B cell (primary cell): ENCODE measurements at regions not wholly inside any gene's neighbourhood (a gene's known extent, or its start where the extent isn't known, plus 50 kb on each side); places are given as distances from the start of the nearest gene placed in this dataset.

Experiments used
- ATAC-seq: fragments of 200-7000 bp; cut with Tn5 transposase; one replicate; pipeline ENCODE4 v1.10.0; 2021; ENCODE audit warnings: low read depth, mild to moderate bottlenecking, moderate number of reproducible peaks, moderate library complexity
- CTCF ChIA-PET: fragments of 350-600 bp; sonication (Branson Sonifier 250); formaldehyde crosslinking; loops from one replicate; lab custom pipeline; 2021; ENCODE audit warnings: antibody characterized with exemption, inconsistent platforms; lab: Charles Lee
- POLR2A ChIA-PET: fragments of 350-600 bp; sonication (Branson Sonifier 250); formaldehyde crosslinking; loops from one replicate; lab custom pipeline; 2021; ENCODE audit warnings: antibody characterized with exemption; lab: Charles Lee
- DNase-seq: peaks from one replicate; pipeline ENCODE4 v3.0.0; 2013
- H2AFZ ChIP-seq: 2 replicates; pipeline ENCODE4 v1.6.1; 2012; ENCODE audit warnings: mild to moderate bottlenecking, low read depth, low read length; ENCODE audit not compliant: insufficient read depth, poor library complexity, severe bottlenecking
- H3K27ac ChIP-seq, 2 donors: 1 replicate in 1 of 2; 2 replicates in 1 of 2; pipeline ENCODE4 v1.5.1; 2012 to 2013; ENCODE audit warnings: low read length in 2 of 2, mild to moderate bottlenecking in 2 of 2, moderate library complexity in 1 of 2
- H3K27me3 ChIP-seq, 4 experiments: fragments of 200-600 bp in 1 of 4; sonication (generic) in 1 of 4; replicated peaks in 1 of 4; 1 replicate in 2 of 4; 2 replicates in 2 of 4; pipeline versions ENCODE4 v1.6.1 to v1.7.0; 2013 to 2016; ENCODE audit warnings: low read length in 3 of 4, mild to moderate bottlenecking in 2 of 4, mixed read lengths in 1 of 4, moderate library complexity in 1 of 4; ENCODE audit not compliant: insufficient read depth in 4 of 4, control insufficient read depth in 3 of 4; ENCODE audit errors: control extremely low read depth in 1 of 4
- H3K36me3 ChIP-seq, 2 experiments: replicated peaks in 1 of 2; 1 replicate in 1 of 2; 2 replicates in 1 of 2; pipeline versions ENCODE4 v1.6.1 to v1.7.1; 2013; ENCODE audit warnings: low read length in 1 of 2; ENCODE audit not compliant: insufficient read depth in 2 of 2, control insufficient read depth in 1 of 2; ENCODE audit errors: control extremely low read depth in 1 of 2, extremely low read depth in 1 of 2
- H3K4me1 ChIP-seq, 2 donors: fragments of 200-600 bp in 1 of 2; sonication (generic) in 1 of 2; 1 replicate in 1 of 2; 2 replicates in 1 of 2; pipeline versions ENCODE4 v1.5.1 to v1.6.1; 2013 to 2017; ENCODE audit warnings: low read length in 2 of 2; ENCODE audit not compliant: control insufficient read depth in 2 of 2, insufficient read depth in 2 of 2
- H3K4me2 ChIP-seq: replicated peaks from 2 replicates; pipeline ENCODE3; 2012; ENCODE audit warnings: mild to moderate bottlenecking, low read depth, low read length; ENCODE audit not compliant: poor library complexity, severe bottlenecking
- H3K4me3 ChIP-seq, 5 experiments: fragments of 200-600 bp in 1 of 5; sonication (generic) in 1 of 5; 1 replicate in 3 of 5; 2 replicates in 2 of 5; pipeline versions ENCODE4 v1.5.1 to v1.7.0; 2011 to 2016; ENCODE audit warnings: low read length in 4 of 5, mild to moderate bottlenecking in 4 of 5, low read depth in 2 of 5, control low read depth in 1 of 5, moderate library complexity in 1 of 5; ENCODE audit not compliant: insufficient read depth in 1 of 5; ENCODE audit errors: control extremely low read depth in 1 of 5, extremely low read depth in 1 of 5
- H3K79me2 ChIP-seq: fragments of 200-600 bp; sonication (generic); one replicate; pipeline ENCODE4 v1.6.0; 2016; ENCODE audit warnings: low read length; ENCODE audit not compliant: control insufficient read depth, insufficient read depth
- H3K9ac ChIP-seq: fragments of 200-600 bp; sonication (generic); 2 replicates; pipeline ENCODE4 v1.6.1; 2017; ENCODE audit warnings: mild to moderate bottlenecking, low read length, moderate library complexity
- H3K9me3 ChIP-seq, 3 donors: one replicate each; pipeline versions ENCODE4 v1.6.1 to v1.7.1; 2013; ENCODE audit warnings: low read length in 2 of 3; ENCODE audit not compliant: control insufficient read depth in 2 of 3, insufficient read depth in 1 of 3; ENCODE audit errors: control extremely low read depth in 1 of 3
- H4K20me1 ChIP-seq: 2 replicates; pipeline ENCODE4 v1.6.0; 2012; ENCODE audit warnings: mild to moderate bottlenecking, low read length; ENCODE audit not compliant: insufficient read depth, control insufficient read depth, poor library complexity, severe bottlenecking
- H3K27ac Mint-ChIP-seq: one replicate; pipeline ENCODE4 v1.8.0; 2021; ENCODE audit warnings: mixed read lengths
- H3K27me3 Mint-ChIP-seq: one replicate; pipeline ENCODE4 v1.8.0; 2021; ENCODE audit warnings: mixed read lengths
- H3K4me1 Mint-ChIP-seq: one replicate; pipeline ENCODE4 v1.8.0; 2021; ENCODE audit warnings: mixed read lengths
- H3K4me3 Mint-ChIP-seq: one replicate; pipeline ENCODE4 v1.8.0; 2021; ENCODE audit warnings: mixed read lengths
- H3K9me3 Mint-ChIP-seq: one replicate; pipeline ENCODE4 v1.8.0; 2022; ENCODE audit warnings: mixed read lengths; ENCODE audit not compliant: insufficient read depth
- EZH2 ChIP-seq: IDR thresholded peaks from 2 replicates; pipeline ENCODE4 v1.6.1; 2012; ENCODE audit warnings: borderline replicate concordance, low read depth, mild to moderate bottlenecking, moderate library complexity, low read length; ENCODE audit not compliant: insufficient read depth, poor library complexity, severe bottlenecking
- WGBS: methylation state at CpG from one replicate; pipeline ENCODE4 v1.1.5; 2013; ENCODE audit warnings: missing lambda C conversion rate; ENCODE audit not compliant: insufficient coverage; 5-methylcytosine and 5-hydroxymethylcytosine counted together
- intact Hi-C: fragments of 100-400 bp; cut with micrococcal nuclease; formaldehyde crosslinking; loops from one replicate; pipeline ENCODE4 v1.10.0; 2022
- TF ChIP-seq, protein P1 (sequence below): fragments of 200-600 bp; IDR thresholded peaks from one replicate; pipeline ENCODE4 v1.8.0; 2022; ENCODE audit warnings: antibody characterized with exemption, mild to moderate bottlenecking

- ATAC-seq (no peak), DNase-seq (no peak)
- Histone ChIP-seq H3K4me3 (no peak overlapping the region), H3K27ac (no peak overlapping the region), H3K4me1 (no peaks in the 10 kb centered on the region), H3K36me3 (no peaks in the 10 kb centered on the region), H3K9ac (no peak overlapping the region), H4K20me1 (no peaks in the 10 kb centered on the region), H3K9me3 (no peaks in the 10 kb centered on the region), H3K4me2 (no peak overlapping the region), H2AFZ (no peak overlapping the region), H3K27me3 (no peaks in the 10 kb centered on the region), H3K79me2 (no peaks in the 10 kb centered on the region)
- H3K27ac Mint-ChIP-seq = no peak overlapping the region
- no peak overlapping the region for H3K4me3 Mint-ChIP-seq
- TF ChIP-seq, protein P1, sequence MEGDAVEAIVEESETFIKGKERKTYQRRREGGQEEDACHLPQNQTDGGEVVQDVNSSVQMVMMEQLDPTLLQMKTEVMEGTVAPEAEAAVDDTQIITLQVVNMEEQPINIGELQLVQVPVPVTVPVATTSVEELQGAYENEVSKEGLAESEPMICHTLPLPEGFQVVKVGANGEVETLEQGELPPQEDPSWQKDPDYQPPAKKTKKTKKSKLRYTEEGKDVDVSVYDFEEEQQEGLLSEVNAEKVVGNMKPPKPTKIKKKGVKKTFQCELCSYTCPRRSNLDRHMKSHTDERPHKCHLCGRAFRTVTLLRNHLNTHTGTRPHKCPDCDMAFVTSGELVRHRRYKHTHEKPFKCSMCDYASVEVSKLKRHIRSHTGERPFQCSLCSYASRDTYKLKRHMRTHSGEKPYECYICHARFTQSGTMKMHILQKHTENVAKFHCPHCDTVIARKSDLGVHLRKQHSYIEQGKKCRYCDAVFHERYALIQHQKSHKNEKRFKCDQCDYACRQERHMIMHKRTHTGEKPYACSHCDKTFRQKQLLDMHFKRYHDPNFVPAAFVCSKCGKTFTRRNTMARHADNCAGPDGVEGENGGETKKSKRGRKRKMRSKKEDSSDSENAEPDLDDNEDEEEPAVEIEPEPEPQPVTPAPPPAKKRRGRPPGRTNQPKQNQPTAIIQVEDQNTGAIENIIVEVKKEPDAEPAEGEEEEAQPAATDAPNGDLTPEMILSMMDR = no peak
- no peak for TF ChIP-seq EZH2
- WGBS = 100% methylated on average over 4 of the region's 5 CpGs
- ChIA-PET CTCF (interaction anchor here (1.3 kb wide), 1 partner anchor 84 kb away, joined by 3 read pairs; no protein-coding TSS in a partner anchor), POLR2A (no interaction called here)
- no peaks in the 10 kb centered on the region for H3K9me3 Mint-ChIP-seq
- H3K4me1 Mint-ChIP-seq = peaks cover 2% of the 10 kb centered on the region
- intact Hi-C loops = no loop called here
- peaks cover 18% of the 10 kb centered on the region for H3K27me3 Mint-ChIP-seq
Observed at GRCh38 chr6:15775741-15776140, 112.9 kb upstream of the DTNBP1 start.

GRCh38 chr6:15775076-15775634 is 112.3 kb upstream of the DTNBP1 start:
- Mint-ChIP-seq H3K27ac (no peak overlapping the region), H3K4me3 (no peak overlapping the region), H3K9me3 (no peaks in the 10 kb centered on the region), H3K27me3 (peaks cover 18% of the 10 kb centered on the region), H3K4me1 (peaks cover 2% of the 10 kb centered on the region)
- no peaks in the 10 kb centered on the region for H3K36me3 ChIP-seq
- H3K9me3 ChIP-seq = no peaks in the 10 kb centered on the region
- no peak overlapping the region for H3K27ac ChIP-seq
- H3K4me2 ChIP-seq = no peak overlapping the region
- intact Hi-C loops = no loop called here
- no peak overlapping the region for H2AFZ ChIP-seq
- no peak overlapping the region for H3K9ac ChIP-seq
- POLR2A ChIA-PET = no interaction called here
- DNase-seq = no peak
- no peak for ATAC-seq
- no peaks in the 10 kb centered on the region for H3K79me2 ChIP-seq
- CTCF ChIA-PET = interaction anchor here (1.3 kb wide), 1 partner anchor 84 kb away, joined by 3 read pairs; no protein-coding TSS in a partner anchor
- H3K4me3 ChIP-seq = no peak overlapping the region
- no peaks in the 10 kb centered on the region for H4K20me1 ChIP-seq
- no peaks in the 10 kb centered on the region for H3K4me1 ChIP-seq
- TF ChIP-seq, protein P1 = no peak
- TF ChIP-seq EZH2 = no peak
- WGBS = no CpG with 5 or more reads among the region's 2 CpGs
- no peaks in the 10 kb centered on the region for H3K27me3 ChIP-seq
